Neural progenitor cell (in vitro differentiated cells): ENCODE measurements at regions not wholly inside any gene's neighbourhood (a gene's known extent, or its start where the extent isn't known, plus 50 kb on each side); places are given as distances from the start of the nearest gene placed in this dataset.

ENCODE experiments used
- DNase-seq: peaks from one replicate; pipeline ENCODE4 v3.0.0-alpha.2; 2016; ENCODE audit warnings: low spot score
- H2AFZ ChIP-seq: fragments of 200-600 bp; sonication (generic); replicated peaks from 2 replicates; pipeline ENCODE4 v1.6.1; 2016; ENCODE audit warnings: antibody characterized with exemption
- H3F3A ChIP-seq: fragments of 200-600 bp; sonication (generic); 2 replicates; pipeline ENCODE4 v1.6.1; 2016; ENCODE audit warnings: antibody characterized with exemption, low read depth
- H3K27ac ChIP-seq: fragments of 200-600 bp; sonication (generic); 2 replicates; pipeline ENCODE4 v1.5.1; 2016; ENCODE audit warnings: mild to moderate bottlenecking
- H3K27me3 ChIP-seq: fragments of 200-600 bp; sonication (generic); 2 replicates; pipeline ENCODE4 v1.6.1; 2016; ENCODE audit warnings: mild to moderate bottlenecking, moderate library complexity
- H3K36me3 ChIP-seq: fragments of 200-600 bp; sonication (generic); 2 replicates; pipeline ENCODE4 v1.5.1; 2016
- H3K4me1 ChIP-seq: fragments of 200-600 bp; sonication (generic); 2 replicates; pipeline ENCODE4 v1.6.1; 2016; ENCODE audit warnings: mixed run types
- H3K4me2 ChIP-seq: fragments of 200-600 bp; sonication (generic); 2 replicates; pipeline ENCODE4 v1.6.1; 2016
- H3K4me3 ChIP-seq: fragments of 200-600 bp; sonication (generic); 2 replicates; pipeline ENCODE4 v1.5.1; 2016
- H3K79me2 ChIP-seq: fragments of 200-600 bp; sonication (generic); 2 replicates; pipeline ENCODE4 v1.6.1; 2016; ENCODE audit warnings: low read depth
- H3K9ac ChIP-seq: fragments of 200-600 bp; sonication (generic); 2 replicates; pipeline ENCODE4 v1.6.1; 2016
- H3K9me3 ChIP-seq: fragments of 200-600 bp; sonication (generic); 2 replicates; pipeline ENCODE4 v1.5.1; 2016; ENCODE audit warnings: low read depth
- H4K20me1 ChIP-seq: fragments of 200-600 bp; sonication (generic); 2 replicates; pipeline ENCODE4 v1.6.1; 2016; ENCODE audit warnings: low read depth
- H3K27ac Mint-ChIP-seq: 3 replicates; pipeline ENCODE4 v1.8.0; 2021; ENCODE audit warnings: mixed read lengths
- H3K27me3 Mint-ChIP-seq: 2 replicates; pipeline ENCODE4 v1.8.0; 2022; ENCODE audit warnings: low read depth, mild to moderate bottlenecking, inconsistent platforms, moderate library complexity, mixed read lengths; ENCODE audit not compliant: insufficient read depth
- H3K36me3 Mint-ChIP-seq: 3 replicates; pipeline ENCODE4 v1.8.0; 2021; ENCODE audit warnings: mixed read lengths
- H3K4me1 Mint-ChIP-seq: 3 replicates; pipeline ENCODE4 v1.8.0; 2021; ENCODE audit warnings: mixed read lengths
- H3K4me3 Mint-ChIP-seq: 3 replicates; pipeline ENCODE4 v1.8.0; 2021; ENCODE audit warnings: mild to moderate bottlenecking, moderate library complexity, mixed read lengths
- H3K9me3 Mint-ChIP-seq: 3 replicates; pipeline ENCODE4 v1.8.0; 2020; ENCODE audit warnings: mixed read lengths
- CTCF ChIP-seq: fragments of 200-600 bp; sonication (generic); IDR thresholded peaks from 2 replicates; pipeline ENCODE4 v1.5.1; 2017; ENCODE audit warnings: antibody characterized with exemption, mild to moderate bottlenecking
- EZH2 ChIP-seq: fragments of 200-600 bp; sonication (generic); IDR thresholded peaks from 2 replicates; pipeline ENCODE4 v1.6.1; 2017; ENCODE audit warnings: antibody characterized with exemption, mild to moderate bottlenecking, moderate library complexity
- EZH2phosphoT487 ChIP-seq: fragments of 200-600 bp; sonication (generic); IDR thresholded peaks from 2 replicates; pipeline ENCODE4 v1.6.1; 2017; ENCODE audit warnings: antibody characterized with exemption

- Histone ChIP-seq H2AFZ (no peak overlapping the region), H3K79me2 (no peaks in the 10 kb centered on the region), H3K9me3 (no peaks in the 10 kb centered on the region), H3K27ac (no peak overlapping the region), H3K27me3 (no peaks in the 10 kb centered on the region), H3K9ac (no peak overlapping the region), H3K36me3 (no peaks in the 10 kb centered on the region), H3K4me3 (no peak overlapping the region), H3K4me1 (peaks cover 22% of the 10 kb centered on the region), H4K20me1 (no peaks in the 10 kb centered on the region), H3K4me2 (no peak overlapping the region), H3F3A (no peaks in the 10 kb centered on the region)
- Mint-ChIP-seq H3K4me1 (peaks cover 28% of the 10 kb centered on the region), H3K27me3 (peaks cover 2% of the 10 kb centered on the region), H3K27ac (no peak overlapping the region), H3K9me3 (peaks cover 4% of the 10 kb centered on the region), H3K4me3 (no peak overlapping the region), H3K36me3 (peaks cover 7% of the 10 kb centered on the region)
- DNase-seq, result no peak
- TF ChIP-seq CTCF (no peak), EZH2 (no peak), EZH2phosphoT487 (no peak)
These were observed 396.6 kb upstream of the WWC1 start for GRCh38 chr5:167894631-167895472.

- no peak for DNase-seq
These were observed 395.4 kb upstream of the WWC1 start for GRCh38 chr5:167895899-167896659.

GRCh38 chr5:167896814-167897213 is 394.6 kb upstream of the WWC1 start:
- Mint-ChIP-seq H3K9me3 (peaks cover 3% of the 10 kb centered on the region), H3K27ac (no peak overlapping the region), H3K36me3 (peaks cover 2% of the 10 kb centered on the region), H3K4me1 (peaks cover 35% of the 10 kb centered on the region), H3K4me3 (no peak overlapping the region), H3K27me3 (peaks cover 2% of the 10 kb centered on the region)
- Histone ChIP-seq H3K4me3 (no peak overlapping the region), H3F3A (no peaks in the 10 kb centered on the region), H3K9ac (no peak overlapping the region), H3K9me3 (no peaks in the 10 kb centered on the region), H3K79me2 (no peaks in the 10 kb centered on the region), H3K27ac (no peak overlapping the region), H4K20me1 (no peaks in the 10 kb centered on the region), H3K4me1 (peaks cover 22% of the 10 kb centered on the region), H3K36me3 (no peaks in the 10 kb centered on the region), H3K4me2 (no peak overlapping the region), H3K27me3 (no peaks in the 10 kb centered on the region), H2AFZ (no peak overlapping the region)
- TF ChIP-seq CTCF (no peak), EZH2phosphoT487 (no peak), EZH2 (no peak)
- DNase-seq, result no peak

More at GRCh38 chr5:167895899-167896659, 395.4 kb upstream of the WWC1 start:
- Histone ChIP-seq H3K36me3 (no peaks in the 10 kb centered on the region), H4K20me1 (no peaks in the 10 kb centered on the region), H3K27me3 (no peaks in the 10 kb centered on the region), H3K4me3 (no peak overlapping the region), H3K4me1 (peaks cover 22% of the 10 kb centered on the region), H3K79me2 (no peaks in the 10 kb centered on the region), H2AFZ (no peak overlapping the region), H3K9ac (no peak overlapping the region), H3K9me3 (no peaks in the 10 kb centered on the region), H3F3A (no peaks in the 10 kb centered on the region), H3K4me2 (no peak overlapping the region), H3K27ac (no peak overlapping the region)
- Mint-ChIP-seq H3K36me3 (peaks cover 4% of the 10 kb centered on the region), H3K27me3 (peaks cover 2% of the 10 kb centered on the region), H3K27ac (peak overlapping the region; percentile 40), H3K4me1 (peaks cover 35% of the 10 kb centered on the region), H3K4me3 (no peak overlapping the region), H3K9me3 (peaks cover 4% of the 10 kb centered on the region)
- TF ChIP-seq EZH2, result no peak
- TF ChIP-seq EZH2phosphoT487, result no peak
- TF ChIP-seq CTCF, result no peak
